Hematopoietic multipotent progenitor cell treated with erythropoietin and hydrocortisone succinate and interleukin-3 and kit ligand, for 8 days (in vitro differentiated cells): ENCODE measurements at regions not wholly inside any gene's neighbourhood (a gene's known extent, or its start where the extent isn't known, plus 50 kb on each side); places are given as distances from the start of the nearest gene placed in this dataset.
"Not testable (repeated sequence)": the region's sequence is repeated elsewhere in the genome, so short reads cannot be mapped to it uniquely, and the experiment has no call there.

Experiments used
- DNase-seq: peaks from one replicate; pipeline ENCODE4 v3.0.0-alpha.2; 2015

- no peak for DNase-seq
These were observed 155.9 kb downstream of the SHOX start for GRCh38 chrX:786441-786881.

- no peak for DNase-seq
These were observed 154.2 kb downstream of the SHOX start for GRCh38 chrX:784829-785228.

- DNase-seq, result no peak
These were observed 150.9 kb downstream of the SHOX start for GRCh38 chrX:781224-782204.

- DNase-seq, result no peak
These were observed 146.1 kb downstream of the SHOX start for GRCh38 chrX:776529-777230.

GRCh38 chrX:776061-776460 lies 145.5 kb downstream of the SHOX start:
- no peak for DNase-seq

DNA sequence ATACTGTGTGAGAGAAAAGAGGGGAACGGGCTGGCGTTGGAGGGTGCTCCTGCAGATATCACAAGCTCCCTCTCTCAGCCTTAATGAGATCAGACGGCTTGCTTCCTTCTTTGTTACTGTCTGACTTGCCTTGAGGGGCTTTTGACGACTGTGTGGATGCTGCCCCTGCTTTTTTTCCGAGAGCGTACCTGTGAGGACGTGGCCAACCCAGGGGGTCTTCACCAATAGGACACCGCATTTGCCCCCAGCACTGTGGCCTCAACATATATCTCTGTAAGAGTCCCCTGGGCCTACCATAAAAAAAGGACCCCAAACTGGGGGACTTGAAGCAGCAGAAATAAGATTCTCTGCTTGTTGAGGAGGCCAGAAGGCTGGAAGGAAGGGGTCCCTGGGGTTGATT lies 143.9 kb downstream of the SHOX start:
- DNase-seq, result no peak

- DNase-seq, result no peak
These were observed 142.9 kb downstream of the SHOX start for GRCh38 chrX:773292-774025.

DNA sequence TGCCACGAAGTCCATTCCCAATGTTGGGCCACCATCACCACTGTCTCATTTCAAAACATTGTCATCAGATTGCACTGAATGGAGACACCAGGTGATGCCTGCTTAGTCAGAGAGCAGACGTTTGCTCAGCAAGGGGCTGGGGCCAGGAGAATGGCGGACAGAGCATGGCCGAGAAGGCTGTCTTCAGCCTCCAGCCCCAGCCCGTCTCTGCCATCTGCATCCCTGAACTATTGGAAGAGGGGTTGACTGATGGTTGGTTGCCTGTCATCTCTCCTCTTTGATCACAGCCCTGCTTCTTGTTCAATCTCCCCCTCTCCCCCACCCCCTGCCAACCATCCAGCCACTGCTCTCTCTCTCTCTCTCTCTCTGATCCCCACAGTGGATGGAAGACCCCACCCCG lies 140.9 kb downstream of the SHOX start:
- DNase-seq, result no peak

DNA sequence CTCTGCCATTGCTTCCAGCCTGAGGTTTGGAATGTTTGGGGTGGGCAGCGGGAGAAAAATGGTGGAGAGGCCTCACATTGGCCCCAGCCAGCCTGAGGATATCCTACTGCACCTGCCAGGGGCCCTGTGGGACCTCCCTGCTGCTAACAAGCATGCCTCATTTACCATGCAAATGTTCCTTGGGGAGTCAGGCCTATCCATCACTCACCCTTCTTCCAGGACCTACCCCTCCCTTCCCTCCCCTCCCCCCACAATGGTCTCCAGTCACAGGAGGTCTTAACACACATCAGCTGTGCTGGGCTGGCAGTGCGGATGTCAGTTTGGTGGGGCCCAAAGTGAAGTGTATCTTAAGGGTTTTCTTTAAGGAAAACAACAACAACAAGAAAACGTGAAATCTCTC lies 139.2 kb downstream of the SHOX start:
- DNase-seq, result no peak

DNA sequence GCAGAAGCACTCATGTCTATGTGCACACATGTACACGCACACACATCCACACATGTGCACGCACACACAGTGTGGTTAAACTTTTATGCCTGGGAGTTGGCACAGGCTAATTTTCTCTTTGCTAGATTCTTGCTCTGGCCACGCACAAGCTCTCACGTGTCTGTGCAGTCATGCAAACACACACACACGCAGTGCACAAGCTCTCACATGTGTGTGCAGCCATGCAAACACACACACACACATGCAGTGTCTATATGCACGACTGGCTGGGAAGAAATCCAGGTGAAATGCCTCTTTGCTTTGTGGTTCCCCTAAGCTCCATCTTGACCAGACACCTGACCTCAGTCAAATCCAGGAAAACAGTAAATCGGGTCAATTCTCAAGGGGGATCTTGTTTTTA lies 138.0 kb downstream of the SHOX start:
- no peak for DNase-seq

DNA sequence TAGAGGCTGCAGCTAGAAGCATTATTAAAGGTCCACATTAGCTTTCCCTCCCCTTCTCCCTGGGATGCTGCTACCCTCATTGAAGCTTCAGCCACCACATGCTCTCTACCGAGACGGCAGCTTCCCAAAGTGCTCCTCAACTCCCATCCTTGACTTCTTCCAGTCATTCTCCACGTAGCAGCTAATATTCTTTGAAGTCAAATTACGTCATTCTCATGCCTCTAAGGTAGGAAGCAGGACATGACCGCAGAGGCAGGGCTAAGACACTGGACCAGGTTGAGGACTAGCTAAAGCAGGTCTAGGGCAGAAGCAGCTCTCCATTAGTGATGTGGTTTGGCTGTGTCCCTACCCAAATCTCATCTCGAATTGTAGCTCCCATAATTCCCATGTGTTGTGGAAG lies 128.3 kb downstream of the SHOX start:
- DNase-seq, result no peak

GRCh38 chrX:750812-751211 lies 120.2 kb downstream of the SHOX start:
- no peak for DNase-seq

GRCh38 chrX:750263-750662 lies 119.7 kb downstream of the SHOX start:
- no peak for DNase-seq

GRCh38 chrX:747176-747575 lies 116.6 kb downstream of the SHOX start:
- DNase-seq, result no peak

- DNase-seq, result no peak
These were observed 109.0 kb downstream of the SHOX start for GRCh38 chrX:739611-740010.

- not testable (repeated sequence) for DNase-seq
These were observed 106.4 kb downstream of the SHOX start for GRCh38 chrX:737021-737420.

GRCh38 chrX:734362-734761 lies 103.8 kb downstream of the SHOX start:
- no peak for DNase-seq

DNA sequence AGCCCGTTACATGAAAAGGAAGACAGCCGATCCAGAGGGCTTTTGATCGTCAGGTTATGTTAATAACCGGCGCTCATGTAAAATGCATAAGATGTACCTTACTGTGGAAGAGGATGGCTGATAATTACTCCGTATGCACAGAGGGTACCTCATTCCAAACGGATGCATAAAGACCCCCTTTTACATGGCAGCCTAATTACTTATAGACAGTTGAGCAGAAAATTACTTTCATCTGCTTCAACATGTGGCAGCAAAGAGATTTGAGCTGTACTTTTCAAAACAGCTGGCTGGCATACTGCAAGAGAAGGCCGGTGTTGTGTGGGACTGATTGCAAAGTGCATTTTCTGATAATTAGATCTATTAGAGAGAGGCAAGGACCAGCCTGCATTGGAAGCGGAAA lies 103.4 kb downstream of the SHOX start:
- no peak for DNase-seq

DNA sequence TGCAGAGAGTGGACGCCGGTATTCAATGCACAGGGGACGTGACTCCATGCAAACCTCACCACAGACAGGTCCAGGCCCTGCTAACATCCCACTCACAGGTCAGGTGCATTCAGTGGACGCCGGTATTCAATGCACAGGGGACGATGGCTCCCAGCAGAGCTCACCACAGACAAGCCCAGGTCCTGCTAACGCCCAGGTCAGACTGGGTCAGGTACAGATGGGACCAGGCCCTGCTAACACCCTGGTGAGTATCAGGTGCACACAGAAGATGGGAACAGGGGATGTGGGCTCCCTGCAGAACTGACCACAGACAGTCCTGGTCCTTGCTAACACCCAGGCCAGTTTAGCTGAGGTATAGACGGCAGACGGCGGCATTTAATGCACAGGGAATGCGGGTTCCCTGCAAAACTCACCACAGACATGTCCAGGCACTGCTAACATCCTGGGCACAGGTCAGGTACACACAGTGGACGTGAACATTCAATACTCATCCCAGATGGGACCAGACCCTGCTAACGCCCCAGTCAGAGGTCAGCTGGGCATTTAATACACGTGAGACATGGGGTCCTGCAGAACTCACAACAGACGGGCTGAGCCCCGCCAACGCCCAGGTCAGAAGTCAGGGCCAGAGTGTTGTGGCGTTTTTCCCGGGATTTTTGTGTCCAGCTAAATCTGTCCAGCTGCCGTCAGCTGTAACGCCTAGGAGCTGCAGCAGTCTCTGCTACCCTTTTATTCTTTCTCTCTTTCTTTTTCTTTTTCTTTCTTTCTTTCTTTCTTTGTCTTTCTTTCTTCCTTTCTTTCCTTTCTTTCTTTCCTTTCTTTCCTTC lies 99.2 kb downstream of the SHOX start:
- DNase-seq, result no peak

- DNase-seq, result not testable (repeated sequence)
These were observed 98.5 kb downstream of the SHOX start for GRCh38 chrX:729101-729500.

DNA sequence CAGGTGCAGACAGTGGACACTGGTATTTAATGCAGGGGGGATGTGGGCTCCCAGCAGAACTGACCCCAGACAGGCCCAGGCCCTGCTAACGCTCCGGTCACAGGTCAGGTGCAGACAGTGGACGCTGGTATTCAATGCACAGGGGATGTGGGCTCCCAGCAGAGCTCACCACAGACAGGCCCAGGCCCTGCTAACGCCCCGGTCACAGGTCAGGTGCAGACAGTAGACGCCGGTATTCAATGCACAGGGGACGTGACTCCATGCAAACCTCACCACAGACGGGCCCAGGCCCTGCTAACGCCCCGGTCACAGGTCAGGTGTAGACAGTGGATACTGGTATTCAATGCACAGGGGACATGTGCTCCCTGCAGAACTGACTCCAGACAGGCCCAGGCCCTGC lies 98.0 kb downstream of the SHOX start:
- not testable (repeated sequence) for DNase-seq
